Sciatic nerve (tissue), 2 donors: ENCODE measurements at regions not wholly inside any gene's neighbourhood (a gene's known extent, or its start where the extent isn't known, plus 50 kb on each side); places are given as distances from the start of the nearest gene placed in this dataset.

ENCODE experiments used
- ATAC-seq: fragments of 200-7000 bp; cut with Tn5 transposase; one replicate; pipeline ENCODE4 v1.9.1; 2020; ENCODE audit warnings: mild to moderate bottlenecking, moderate library complexity
- DNase-seq: peaks from one replicate; pipeline ENCODE4 v3.0.0-alpha.2; 2020; ENCODE audit warnings: low spot score
- intact Hi-C: fragments of 100-400 bp; cut with DNase I; formaldehyde crosslinking; loops from one replicate; pipeline ENCODE4 v1.14.2; 2022
- donor health status: DM: no; HTN: no; CAD: no.
- donor health status: DM: no; HTN: no; CAD: no.

DNA sequence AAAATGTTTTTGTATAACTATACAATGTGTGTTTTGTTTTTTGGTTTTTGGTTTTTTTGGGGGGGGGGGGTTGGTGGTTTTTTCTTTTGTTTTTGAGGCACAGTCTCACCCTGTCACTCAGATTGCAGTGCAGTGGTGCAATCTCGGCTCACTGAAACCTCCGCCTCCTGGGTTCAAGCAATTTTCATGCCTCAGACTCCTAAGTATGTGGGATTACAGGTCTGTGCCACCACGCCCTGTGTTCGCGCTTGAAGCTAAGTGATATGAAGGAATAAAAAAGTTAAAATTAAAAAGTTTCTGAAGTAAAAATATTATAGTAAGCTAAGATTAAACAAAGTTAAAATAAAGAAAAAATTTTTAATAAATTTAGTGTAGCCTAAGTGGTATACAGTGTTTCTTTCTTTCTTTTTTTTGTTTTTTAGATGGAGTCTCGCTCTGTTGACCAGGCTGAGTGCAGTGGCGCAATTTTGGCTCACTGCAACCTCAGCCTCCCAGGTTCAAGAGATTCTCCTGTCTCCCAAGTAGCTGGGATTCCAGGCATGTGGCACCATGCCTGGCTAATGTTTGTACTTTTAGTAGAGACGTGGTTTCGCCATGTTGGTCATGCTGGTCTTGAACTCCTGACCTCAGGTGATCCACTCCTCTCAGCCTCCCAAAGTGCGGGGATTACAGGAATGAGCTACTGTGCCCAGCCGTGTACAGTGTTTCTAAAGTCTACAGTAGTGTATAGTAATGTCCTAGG lies 53.9 kb upstream of the TEX55 start:
- no peak for ATAC-seq
- intact Hi-C loops = loop anchor here (10.0 kb wide), 1 partner anchor 57 kb away; the partner anchor contains the start of gene IGSF11
- no peak for DNase-seq

DNA sequence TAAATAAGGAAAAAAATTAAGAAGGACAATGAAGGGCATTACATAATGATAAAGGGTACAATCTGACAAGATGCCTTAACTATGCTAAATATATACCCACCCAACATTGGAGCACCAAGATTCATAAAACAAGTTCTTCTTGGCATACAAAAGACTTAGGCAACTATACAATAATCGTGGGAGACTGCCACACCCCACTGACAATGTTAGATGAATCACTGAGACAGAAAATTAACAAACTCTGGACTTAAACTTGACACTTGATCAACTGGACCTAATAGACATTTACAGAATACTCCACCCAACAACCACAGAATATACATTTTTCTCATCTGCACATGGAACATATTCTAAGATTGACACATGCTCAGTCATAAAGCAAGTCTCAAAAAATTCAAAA lies 53.2 kb upstream of the IGSF11 start:
- intact Hi-C loops = no loop called here
- ATAC-seq (no peak), DNase-seq (no peak)

DNA sequence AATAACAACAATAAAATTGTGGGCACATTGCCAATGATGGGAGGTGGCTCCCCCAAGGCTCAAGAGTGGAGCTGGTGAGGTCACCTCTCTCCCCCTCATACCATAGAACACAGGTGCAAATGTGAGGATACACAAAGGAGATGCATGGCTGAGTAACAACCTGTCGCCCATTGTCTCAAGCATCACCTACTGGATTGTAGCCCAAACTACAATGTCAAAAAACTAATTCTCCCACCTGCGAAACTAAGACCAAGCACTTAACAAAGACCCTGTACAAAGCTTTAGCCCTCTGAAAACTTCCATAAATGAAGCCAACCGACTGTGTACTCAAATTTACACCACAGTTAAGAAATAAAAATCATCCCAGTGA lies 50.4 kb upstream of the IGSF11 start:
- ATAC-seq (no peak), DNase-seq (no peak)
- intact Hi-C loops = no loop called here

- intact Hi-C loops = no loop called here
- no peak for DNase-seq
- ATAC-seq = no peak
These were observed 49.9 kb upstream of the IGSF11 start for GRCh38 chr3:119084371-119085069.
